Coronary artery (tissue), 2 donors: ENCODE measurements at regions not wholly inside any gene's neighbourhood (a gene's known extent, or its start where the extent isn't known, plus 50 kb on each side); places are given as distances from the start of the nearest gene placed in this dataset.

ENCODE experiments used
- DNase-seq: peaks from one replicate; pipeline ENCODE4 v3.0.0-alpha.2; 2017; ENCODE audit warnings: low spot score
- H3K27ac ChIP-seq, 2 donors: fragments of 200-600 bp; sonication (generic); one replicate each; pipeline ENCODE4 v1.5.1; 2016 to 2019
- H3K4me3 ChIP-seq: fragments of 200-600 bp; sonication (generic); 2 replicates; pipeline ENCODE4 v1.5.1; 2016; ENCODE audit warnings: mild to moderate bottlenecking, moderate library complexity
- CTCF ChIP-seq: fragments of 200-600 bp; sonication (generic); IDR thresholded peaks from one replicate; pipeline ENCODE4 v1.5.1; 2019; ENCODE audit warnings: antibody characterized with exemption

GRCh38 chr10:128267581-128267980 lies 141.4 kb upstream of the MKI67 start:
- no peak for DNase-seq
- Histone ChIP-seq H3K4me3 (no peak overlapping the region), H3K27ac (no peak overlapping the region)
- no peak for TF ChIP-seq CTCF

DNA sequence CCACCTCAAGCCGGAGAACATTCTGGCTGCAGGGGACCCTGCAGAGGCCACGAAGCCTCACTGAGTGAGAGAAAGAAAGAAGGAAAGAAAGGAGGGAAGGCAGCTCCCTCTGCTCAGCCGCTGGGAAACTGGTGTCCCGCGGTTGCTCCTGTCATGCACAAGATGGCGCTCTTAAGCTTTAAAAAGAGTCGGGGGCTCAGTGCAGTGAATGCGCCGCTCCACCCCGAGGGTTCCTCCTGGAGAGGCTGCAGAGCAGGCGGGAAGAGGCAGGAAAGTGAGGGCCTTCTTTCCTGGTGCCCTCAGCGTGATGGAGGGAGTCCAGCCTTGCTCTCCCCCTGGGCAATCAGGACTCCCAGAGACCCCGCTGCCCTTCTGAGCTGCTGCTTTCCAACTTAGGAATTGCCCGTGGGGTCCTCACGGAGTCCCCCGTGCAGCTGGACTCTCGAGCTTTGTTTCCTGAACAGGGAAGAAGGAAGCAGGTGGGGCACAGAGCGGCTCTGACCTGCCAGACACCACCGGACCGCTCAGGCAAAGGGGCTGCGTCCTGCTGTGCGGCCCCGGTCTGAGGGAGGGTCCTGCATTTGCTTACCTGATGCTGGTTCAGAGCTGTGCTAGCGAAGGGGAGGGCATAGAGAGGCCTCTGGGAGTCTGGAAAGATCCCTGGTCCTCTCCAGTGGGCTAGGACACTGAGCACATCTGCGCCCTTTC lies 141.9 kb upstream of the MKI67 start:
- no peak for TF ChIP-seq CTCF
- Histone ChIP-seq H3K27ac (no peak overlapping the region), H3K4me3 (no peak overlapping the region)
- no peak for DNase-seq

GRCh38 chr10:128274938-128275337 lies 148.7 kb upstream of the MKI67 start:
- TF ChIP-seq CTCF, result no peak
- no peak for DNase-seq
- H3K27ac ChIP-seq, result no peak overlapping the region
- no peak overlapping the region for H3K4me3 ChIP-seq

- TF ChIP-seq CTCF, result no peak
- no peak for DNase-seq
- Histone ChIP-seq H3K27ac (no peak overlapping the region), H3K4me3 (no peak overlapping the region)
Measured at GRCh38 chr10:128275388-128276177, 149.4 kb upstream of the MKI67 start.

GRCh38 chr10:128277267-128277840 lies 151.1 kb upstream of the MKI67 start:
- TF ChIP-seq CTCF, result no peak
- no peak for DNase-seq
- Histone ChIP-seq H3K4me3 (no peak overlapping the region), H3K27ac (no peak overlapping the region)

DNA sequence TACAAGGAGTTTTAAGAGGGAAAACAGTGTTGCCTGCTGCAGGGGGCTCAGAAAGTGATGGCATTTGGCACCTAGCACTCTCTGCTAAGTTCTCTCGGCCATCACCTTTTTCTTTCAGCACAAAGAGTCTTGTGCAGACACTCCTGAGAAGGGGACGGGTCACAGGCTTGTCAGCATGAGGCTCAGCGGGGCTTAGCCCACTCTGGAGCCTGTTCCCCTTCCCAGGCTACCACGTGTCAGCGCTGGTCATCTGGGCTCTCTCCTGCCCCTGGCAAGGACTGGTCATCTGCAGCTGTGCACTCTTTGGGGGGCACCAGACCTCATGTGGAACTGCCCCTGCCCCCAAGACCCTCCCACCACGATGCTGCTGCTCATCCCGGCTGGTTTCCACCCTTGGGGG lies 152.1 kb upstream of the MKI67 start:
- TF ChIP-seq CTCF, result no peak
- Histone ChIP-seq H3K4me3 (no peak overlapping the region), H3K27ac (no peak overlapping the region)
- no peak for DNase-seq
